ENCODE measurements at regions not wholly inside any gene's neighbourhood (a gene's known extent, or its start where the extent isn't known, plus 50 kb on each side); places are given as distances from the start of the nearest gene placed in this dataset.

GRCh38 chr10:44047361-44047760 lies 337.5 kb downstream of the CXCL12 start:
- Histone ChIP-seq H3K9ac (no peak overlapping the region), H3K27ac (no peak overlapping the region), H3K4me2 (peak overlapping the region in 2 of 11 experiments; percentile 11 to 20; a peak in 1 of 22 replicates), H3K27me3 (no peaks in the 10 kb centered on the region), H4K20me1 (no peaks in the 10 kb centered on the region), H3K9me3 (replicated peaks in 1 of 11) (no peaks in the 10 kb centered on the region), H3K36me3 (no peaks in the 10 kb centered on the region), H3K4me3 (no peak overlapping the region), H3K4me1 (0 out of 20 replicates have a peak, but pooled peaks cover 0 to 7% (median 0%) of the 10 kb centered on the region in 10 experiments)
- no peak for TF ChIP-seq Cebpa-rat (IDR thresholded peaks at IDR 0.05)

GRCh38 chr10:44046605-44047004 lies 338.3 kb downstream of the CXCL12 start:
- H3K27ac ChIP-seq = no peak overlapping the region
- no peak for TF ChIP-seq Cebpa-rat (IDR thresholded peaks at IDR 0.05)
- no peaks in the 10 kb centered on the region for H3K36me3 ChIP-seq
- H3K4me3 ChIP-seq = no peak overlapping the region
- H3K4me1 ChIP-seq = 0 out of 20 replicates have a peak, but pooled peaks cover 0 to 7% (median 0%) of the 10 kb centered on the region in 10 experiments
- no peaks in the 10 kb centered on the region for H3K27me3 ChIP-seq
- peak overlapping the region in 4 of 11 experiments; percentile 9 to 20 (median 10); a peak in 2 of 22 replicates for H3K4me2 ChIP-seq
- no peaks in the 10 kb centered on the region for H4K20me1 ChIP-seq
- H3K9me3 ChIP-seq (replicated peaks in 1 of 11) = no peaks in the 10 kb centered on the region
- no peak overlapping the region for H3K9ac ChIP-seq

GRCh38 chr10:44045020-44045419 lies 339.9 kb downstream of the CXCL12 start:
- H3K27me3 ChIP-seq = no peaks in the 10 kb centered on the region

GRCh38 chr10:44044549-44044948 lies 340.3 kb downstream of the CXCL12 start:
- H3K27ac ChIP-seq = no peak overlapping the region

More at GRCh38 chr10:44045020-44045419, 339.9 kb downstream of the CXCL12 start:
- no peak overlapping the region for H3K4me3 ChIP-seq
- no peaks in the 10 kb centered on the region for H3K36me3 ChIP-seq
- H3K4me2 ChIP-seq = no peak overlapping the region
- H3K4me1 ChIP-seq = 0 out of 20 replicates have a peak, but pooled peaks cover 0 to 7% (median 0%) of the 10 kb centered on the region in 10 experiments
- peaks cover 0 to 6% (median 0%) of the 10 kb centered on the region in 11 experiments; a peak in 5 of 22 replicates for H3K9me3 ChIP-seq (replicated peaks in 1 of 11)
- no peaks in the 10 kb centered on the region for H4K20me1 ChIP-seq
- no peak overlapping the region for H3K9ac ChIP-seq
- no peak overlapping the region for H3K27ac ChIP-seq
- TF ChIP-seq Cebpa-rat (IDR thresholded peaks at IDR 0.05) = no peak

GRCh38 chr10:44043646-44044375 lies 341.1 kb downstream of the CXCL12 start:
- no peak overlapping the region for H3K4me3 ChIP-seq
- no peak overlapping the region for H3K27ac ChIP-seq
- H3K36me3 ChIP-seq = no peaks in the 10 kb centered on the region
- peaks cover 0 to 6% (median 0%) of the 10 kb centered on the region in 11 experiments; a peak in 5 of 22 replicates for H3K9me3 ChIP-seq (replicated peaks in 1 of 11)
- no peaks in the 10 kb centered on the region for H4K20me1 ChIP-seq
- H3K4me1 ChIP-seq = 0 out of 20 replicates have a peak, but pooled peaks cover 0 to 7% (median 0%) of the 10 kb centered on the region in 10 experiments
- H3K27me3 ChIP-seq = no peaks in the 10 kb centered on the region
- no peak overlapping the region for H3K9ac ChIP-seq
- TF ChIP-seq Cebpa-rat (IDR thresholded peaks at IDR 0.05) = no peak
- no peak overlapping the region for H3K4me2 ChIP-seq

More at GRCh38 chr10:44044549-44044948, 340.3 kb downstream of the CXCL12 start:
- Histone ChIP-seq H3K36me3 (no peaks in the 10 kb centered on the region), H3K4me2 (no peak overlapping the region), H3K4me1 (0 out of 20 replicates have a peak, but pooled peaks cover 0 to 7% (median 0%) of the 10 kb centered on the region in 10 experiments), H4K20me1 (no peaks in the 10 kb centered on the region), H3K27me3 (no peaks in the 10 kb centered on the region), H3K4me3 (no peak overlapping the region), H3K9ac (no peak overlapping the region), H3K9me3 (replicated peaks in 1 of 11) (peaks cover 0 to 6% (median 0%) of the 10 kb centered on the region in 11 experiments; a peak in 5 of 22 replicates)
- TF ChIP-seq Cebpa-rat (IDR thresholded peaks at IDR 0.05) = no peak

GRCh38 chr10:44042926-44043602 lies 341.8 kb downstream of the CXCL12 start:
- no peak overlapping the region for H3K4me3 ChIP-seq
- peaks cover 0 to 6% (median 0%) of the 10 kb centered on the region in 11 experiments; a peak in 5 of 22 replicates for H3K9me3 ChIP-seq (replicated peaks in 1 of 11)
- no peak overlapping the region for H3K27ac ChIP-seq
- H3K4me2 ChIP-seq = no peak overlapping the region
- no peak for TF ChIP-seq Cebpa-rat (IDR thresholded peaks at IDR 0.05)
- H3K36me3 ChIP-seq = no peaks in the 10 kb centered on the region
- 0 out of 20 replicates have a peak, but pooled peaks cover 0 to 7% (median 0%) of the 10 kb centered on the region in 10 experiments for H3K4me1 ChIP-seq
- no peak overlapping the region for H3K9ac ChIP-seq
- no peaks in the 10 kb centered on the region for H3K27me3 ChIP-seq
- H4K20me1 ChIP-seq = no peaks in the 10 kb centered on the region

- Histone ChIP-seq H3K9me3 (replicated peaks in 1 of 11) (peaks cover 0 to 6% (median 0%) of the 10 kb centered on the region in 11 experiments; a peak in 5 of 22 replicates), H3K9ac (no peak overlapping the region), H3K4me1 (0 out of 20 replicates have a peak, but pooled peaks cover 0 to 5% (median 0%) of the 10 kb centered on the region in 10 experiments), H3K27me3 (no peaks in the 10 kb centered on the region), H3K36me3 (no peaks in the 10 kb centered on the region), H3K4me2 (no peak overlapping the region), H3K27ac (no peak overlapping the region), H3K4me3 (no peak overlapping the region), H4K20me1 (no peaks in the 10 kb centered on the region)
- no peak for TF ChIP-seq Cebpa-rat (IDR thresholded peaks at IDR 0.05)
Observed at GRCh38 chr10:44042075-44042770, 342.7 kb downstream of the CXCL12 start.

GRCh38 chr10:44039599-44039998 lies 345.3 kb downstream of the CXCL12 start:
- Histone ChIP-seq H3K4me3 (no peak overlapping the region), H3K27ac (no peak overlapping the region), H3K4me2 (no peak overlapping the region)

More at GRCh38 chr10:44039599-44039998, 345.3 kb downstream of the CXCL12 start:
- Histone ChIP-seq H3K4me1 (no peaks in the 10 kb centered on the region), H3K27me3 (no peaks in the 10 kb centered on the region), H3K9ac (no peak overlapping the region), H3K9me3 (replicated peaks in 1 of 11) (peaks cover 0 to 6% (median 0%) of the 10 kb centered on the region in 11 experiments; a peak in 6 of 22 replicates), H4K20me1 (no peaks in the 10 kb centered on the region), H3K36me3 (no peaks in the 10 kb centered on the region)
- no peak for TF ChIP-seq Cebpa-rat (IDR thresholded peaks at IDR 0.05)

Data from BLaER1 treated with 17β-estradiol and CSF1 and Interleukin-3, amounts not matched to agents 10 nM and 100 nM (cell line).